ENCODE measurements at regions not wholly inside any gene's neighbourhood (a gene's known extent, or its start where the extent isn't known, plus 50 kb on each side); places are given as distances from the start of the nearest gene placed in this dataset.

- TF ChIP-seq POLR2A (IDR thresholded peaks at IDR 0.05) (no peak), CTCF (IDR thresholded peaks at IDR 0.05) (no peak), POLR2AphosphoS5 (IDR thresholded peaks at IDR 0.05) (no peak)
Observed at GRCh38 chr4:11514779-11515419, 86.2 kb upstream of the HS3ST1 start.
